H1 (cell line): ENCODE measurements at regions not wholly inside any gene's neighbourhood (a gene's known extent, or its start where the extent isn't known, plus 50 kb on each side); places are given as distances from the start of the nearest gene placed in this dataset.

Experiments
- EP300 ChIP-seq, 2 experiments: IDR thresholded peaks; 1 replicate in 1 of 2; 2 replicates in 1 of 2; pipeline ENCODE4 v1.6.1; 2011 to 2012; ENCODE audit warnings: low read depth in 2 of 2, low read length in 2 of 2, mild to moderate bottlenecking in 2 of 2, borderline replicate concordance in 1 of 2, inconsistent platforms in 1 of 2, moderate library complexity in 1 of 2
- GABPA ChIP-seq: IDR thresholded peaks from 2 replicates; pipeline ENCODE4 v1.6.1; 2011; ENCODE audit warnings: mild to moderate bottlenecking, low read length, moderate library complexity, borderline replicate concordance; ENCODE audit not compliant: insufficient read depth
- POLR2A ChIP-seq, 2 experiments: IDR thresholded peaks; 1 replicate in 1 of 2; 2 replicates in 1 of 2; pipeline ENCODE4 v1.6.1; 2011; ENCODE audit warnings: low read depth in 2 of 2, low read length in 2 of 2, mild to moderate bottlenecking in 2 of 2; ENCODE audit errors: control extremely low read depth in 1 of 2
- RNF2 ChIP-seq: fragments of 200-900, 300-1000 bp; sonication (generic); IDR thresholded peaks from 2 replicates; pipeline ENCODE4 v1.7.1; 2016; ENCODE audit warnings: borderline replicate concordance, low read depth, mild to moderate bottlenecking, antibody characterized with exemption, low read length; ENCODE audit not compliant: poor library complexity, severe bottlenecking; ENCODE audit errors: missing control alignments
- SIN3A ChIP-seq, 2 experiments: IDR thresholded peaks in 1 of 2; conservative IDR thresholded peaks in 1 of 2; 2 replicates each; pipeline ENCODE4 v1.6.1; 2011 to 2012; ENCODE audit warnings: low read length in 2 of 2, improper control_type of control experiment in 1 of 2, low read depth in 1 of 2, mild to moderate bottlenecking in 1 of 2
- YY1 ChIP-seq: IDR thresholded peaks from 2 replicates; pipeline ENCODE4 v1.6.1; 2011; ENCODE audit warnings: low read depth, mild to moderate bottlenecking, low read length
- TF ChIP-seq, protein P1 (sequence below): IDR thresholded peaks from 2 replicates; pipeline ENCODE4 v1.6.1; 2012; ENCODE audit warnings: inconsistent platforms

DNA sequence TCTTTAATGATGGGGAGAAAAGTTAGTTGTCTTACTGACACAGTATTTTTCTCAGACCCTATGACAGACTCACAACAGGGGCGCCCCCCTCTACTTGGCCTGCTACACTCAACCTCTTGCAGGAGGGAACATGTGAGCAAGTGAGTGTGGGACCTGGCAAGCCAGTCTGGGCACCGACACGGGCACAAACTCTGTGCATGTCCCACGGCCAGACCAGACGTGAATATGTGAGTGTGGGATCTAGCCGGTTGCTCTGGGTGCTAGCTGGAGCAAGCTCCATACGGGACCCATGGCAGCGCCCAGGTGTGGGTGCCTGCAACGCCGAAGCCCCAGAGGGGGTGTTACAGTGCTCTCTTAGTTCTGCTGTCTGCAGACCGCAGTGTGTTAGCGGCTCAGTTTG, 1437.3 kb upstream of the MIR17HG start (continued):
- no peak for TF ChIP-seq YY1
- no peak for TF ChIP-seq GABPA
- no peak for TF ChIP-seq SIN3A (conservative IDR thresholded peaks at IDR 0.05 in 1 of 2, IDR thresholded peaks at IDR 0.05 in 1 of 2; ENCODE audit: low read depth in 1 of 2, low read length in 2 of 2)
- no peak for TF ChIP-seq RNF2
- no peak for TF ChIP-seq EP300 (IDR thresholded peaks at IDR 0.05; ENCODE audit: borderline replicate concordance in 1 of 2, low read depth in 2 of 2, low read length in 2 of 2)
- TF ChIP-seq, protein P1, sequence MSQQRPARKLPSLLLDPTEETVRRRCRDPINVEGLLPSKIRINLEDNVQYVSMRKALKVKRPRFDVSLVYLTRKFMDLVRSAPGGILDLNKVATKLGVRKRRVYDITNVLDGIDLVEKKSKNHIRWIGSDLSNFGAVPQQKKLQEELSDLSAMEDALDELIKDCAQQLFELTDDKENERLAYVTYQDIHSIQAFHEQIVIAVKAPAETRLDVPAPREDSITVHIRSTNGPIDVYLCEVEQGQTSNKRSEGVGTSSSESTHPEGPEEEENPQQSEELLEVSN: no peak
- no peak for TF ChIP-seq POLR2A (IDR thresholded peaks at IDR 0.05; ENCODE audit: control extremely low read depth in 1 of 2, low read depth in 2 of 2, low read length in 2 of 2)
- TF ChIP-seq, all 59 proteins: peak for 0
